ENCODE measurements at regions not wholly inside any gene's neighbourhood (a gene's known extent, or its start where the extent isn't known, plus 50 kb on each side); places are given as distances from the start of the nearest gene placed in this dataset.

DNA sequence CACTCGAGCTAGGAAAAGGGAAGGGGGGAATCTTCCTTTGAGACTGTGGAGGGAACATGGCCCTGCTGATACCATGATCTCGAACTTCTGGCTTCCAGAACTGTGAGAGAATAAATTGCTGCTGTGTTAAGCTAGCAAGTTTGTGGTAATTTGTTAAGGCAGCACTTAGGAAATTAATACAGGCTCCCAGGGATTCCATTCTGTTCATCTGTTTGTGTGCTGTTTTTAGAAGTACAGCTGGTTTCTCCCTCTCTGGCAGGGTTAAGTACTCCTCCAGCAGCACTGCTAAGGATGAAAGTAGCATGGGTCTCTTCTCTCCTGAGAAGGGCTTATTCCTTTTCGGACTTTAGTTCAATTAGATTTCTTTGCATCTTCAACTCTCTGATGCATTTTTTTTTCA lies 268.3 kb downstream of the HHIPL2 start:
- intact Hi-C loops (cut with micrococcal nuclease; ENCODE audit: unreplicated experiment) = no loop called here
- Mint-ChIP-seq H3K4me3 (ENCODE audit: unreplicated experiment) (no peak overlapping the region), H3K27ac (ENCODE audit: unreplicated experiment) (no peak overlapping the region), H3K4me1 (ENCODE audit: low read depth, unreplicated experiment) (no peaks in the 10 kb centered on the region), H3K9me3 (ENCODE audit: unreplicated experiment) (no peaks in the 10 kb centered on the region), H3K36me3 (ENCODE audit: insufficient read depth, unreplicated experiment) (no peaks in the 10 kb centered on the region), H3K27me3 (ENCODE audit: insufficient read depth, unreplicated experiment) (peaks cover 3% of the 10 kb centered on the region)
- no peaks in the 10 kb centered on the region for H3K4me1 ChIP-seq
- CTCF ChIA-PET = no interaction called here
- POLR2A ChIA-PET = no interaction called here
- H3K27me3 ChIP-seq (replicated peaks; ENCODE audit: control insufficient read depth, insufficient read depth, low read length) = no peaks in the 10 kb centered on the region; the same call in 1 of the 2 replicates
- H3K4me3 ChIP-seq (ENCODE audit: low read depth, low read length) = no peak overlapping the region
- no peaks in the 10 kb centered on the region; the same call in 1 of the 2 replicates for H3K9me3 ChIP-seq
- TF ChIP-seq, protein P1, sequence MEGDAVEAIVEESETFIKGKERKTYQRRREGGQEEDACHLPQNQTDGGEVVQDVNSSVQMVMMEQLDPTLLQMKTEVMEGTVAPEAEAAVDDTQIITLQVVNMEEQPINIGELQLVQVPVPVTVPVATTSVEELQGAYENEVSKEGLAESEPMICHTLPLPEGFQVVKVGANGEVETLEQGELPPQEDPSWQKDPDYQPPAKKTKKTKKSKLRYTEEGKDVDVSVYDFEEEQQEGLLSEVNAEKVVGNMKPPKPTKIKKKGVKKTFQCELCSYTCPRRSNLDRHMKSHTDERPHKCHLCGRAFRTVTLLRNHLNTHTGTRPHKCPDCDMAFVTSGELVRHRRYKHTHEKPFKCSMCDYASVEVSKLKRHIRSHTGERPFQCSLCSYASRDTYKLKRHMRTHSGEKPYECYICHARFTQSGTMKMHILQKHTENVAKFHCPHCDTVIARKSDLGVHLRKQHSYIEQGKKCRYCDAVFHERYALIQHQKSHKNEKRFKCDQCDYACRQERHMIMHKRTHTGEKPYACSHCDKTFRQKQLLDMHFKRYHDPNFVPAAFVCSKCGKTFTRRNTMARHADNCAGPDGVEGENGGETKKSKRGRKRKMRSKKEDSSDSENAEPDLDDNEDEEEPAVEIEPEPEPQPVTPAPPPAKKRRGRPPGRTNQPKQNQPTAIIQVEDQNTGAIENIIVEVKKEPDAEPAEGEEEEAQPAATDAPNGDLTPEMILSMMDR (IDR thresholded peaks at IDR 0.05; ENCODE audit: insufficient read depth in 1 of 2, low read depth in 1 of 2, low read length in 1 of 2, severe bottlenecking in 1 of 2, unreplicated experiment in 1 of 2) = no peak
- no peak for DNase-seq
- BruUV-seq (replicated peaks) = no TSS peak
- no peaks in the 10 kb centered on the region for H3K36me3 ChIP-seq (ENCODE audit: control insufficient read depth, insufficient read depth, low read length)

DNA sequence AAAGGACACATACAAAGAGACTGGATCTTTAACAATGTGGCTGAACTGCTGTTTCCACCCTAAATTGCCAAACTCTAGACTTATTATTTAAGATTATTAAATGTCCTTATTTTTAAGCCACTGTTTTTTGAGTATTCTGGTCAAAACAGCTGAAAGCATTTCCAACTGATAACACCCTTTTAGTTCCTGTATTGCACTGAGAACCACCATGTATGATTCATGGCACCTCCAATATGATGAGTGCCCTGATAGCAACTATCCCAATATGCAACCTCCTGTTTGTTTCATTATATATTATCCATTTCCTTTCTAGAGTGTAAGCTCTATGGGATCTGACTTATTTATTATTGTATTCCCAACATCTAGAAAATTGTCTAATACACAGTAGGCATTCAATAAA lies 269.4 kb downstream of the HHIPL2 start:
- Mint-ChIP-seq H3K4me3 (ENCODE audit: unreplicated experiment) (no peak overlapping the region), H3K27ac (ENCODE audit: unreplicated experiment) (no peak overlapping the region), H3K27me3 (ENCODE audit: insufficient read depth, unreplicated experiment) (peaks cover 3% of the 10 kb centered on the region), H3K36me3 (ENCODE audit: insufficient read depth, unreplicated experiment) (no peaks in the 10 kb centered on the region), H3K9me3 (ENCODE audit: unreplicated experiment) (no peaks in the 10 kb centered on the region), H3K4me1 (ENCODE audit: low read depth, unreplicated experiment) (no peaks in the 10 kb centered on the region)
- TF ChIP-seq, protein P1 (IDR thresholded peaks at IDR 0.05; ENCODE audit: insufficient read depth in 1 of 2, low read depth in 1 of 2, low read length in 1 of 2, severe bottlenecking in 1 of 2, unreplicated experiment in 1 of 2) = no peak
- Histone ChIP-seq H3K36me3 (ENCODE audit: control insufficient read depth, insufficient read depth, low read length) (no peaks in the 10 kb centered on the region), H3K4me1 (no peaks in the 10 kb centered on the region), H3K4me3 (ENCODE audit: low read depth, low read length) (no peak overlapping the region), H3K27me3 (replicated peaks; ENCODE audit: control insufficient read depth, insufficient read depth, low read length) (no peaks in the 10 kb centered on the region; the same call in 1 of the 2 replicates), H3K9me3 (no peaks in the 10 kb centered on the region; the same call in 1 of the 2 replicates)
- intact Hi-C loops (cut with micrococcal nuclease; ENCODE audit: unreplicated experiment) = no loop called here
- POLR2A ChIA-PET = no interaction called here
- BruUV-seq (replicated peaks) = no TSS peak
- DNase-seq = no peak
- CTCF ChIA-PET = no interaction called here

DNA sequence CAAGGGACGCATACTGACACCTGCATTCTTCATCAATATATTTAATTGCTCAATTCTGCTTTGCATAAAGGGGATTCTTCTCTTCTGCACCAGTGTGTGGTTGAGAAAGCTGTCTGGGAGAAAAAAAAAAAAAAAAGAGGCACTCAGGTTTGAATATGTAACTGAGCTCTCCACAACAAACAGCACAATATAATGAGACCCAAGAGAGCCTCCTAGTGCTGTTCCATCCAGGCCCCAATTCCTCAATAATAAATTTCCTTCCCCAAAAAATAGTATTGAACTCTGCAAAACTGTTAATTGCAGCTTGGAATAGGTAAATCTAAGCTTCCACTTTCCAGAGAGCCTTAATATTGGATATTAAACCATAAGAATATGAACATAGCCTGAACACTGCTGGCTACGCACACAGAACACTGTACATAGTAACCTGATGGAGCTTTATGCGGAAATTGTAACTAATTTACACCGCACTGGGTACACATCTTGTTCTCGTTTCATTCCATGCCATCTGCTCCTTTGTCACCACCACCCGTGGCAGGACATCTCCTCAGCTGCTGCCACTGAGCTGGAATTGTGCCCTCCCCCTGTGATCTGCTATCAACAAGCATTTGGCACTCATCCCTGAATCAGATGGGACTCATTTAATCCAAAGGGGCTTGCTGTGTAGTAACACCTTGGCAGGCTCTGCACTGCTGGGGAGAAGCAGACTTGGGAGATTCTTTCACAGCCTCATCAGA lies 272.0 kb downstream of the HHIPL2 start:
- POLR2A ChIA-PET = no interaction called here
- CTCF ChIA-PET = no interaction called here
- Mint-ChIP-seq H3K9me3 (ENCODE audit: unreplicated experiment) (no peaks in the 10 kb centered on the region), H3K27ac (ENCODE audit: unreplicated experiment) (no peak overlapping the region), H3K4me3 (ENCODE audit: unreplicated experiment) (no peak overlapping the region), H3K36me3 (ENCODE audit: insufficient read depth, unreplicated experiment) (no peaks in the 10 kb centered on the region), H3K4me1 (ENCODE audit: low read depth, unreplicated experiment) (no peaks in the 10 kb centered on the region), H3K27me3 (ENCODE audit: insufficient read depth, unreplicated experiment) (peaks cover 3% of the 10 kb centered on the region)
- no TSS peak for BruUV-seq (replicated peaks)
- H3K4me1 ChIP-seq = no peaks in the 10 kb centered on the region
- TF ChIP-seq, protein P1 (IDR thresholded peaks at IDR 0.05; ENCODE audit: insufficient read depth in 1 of 2, low read depth in 1 of 2, low read length in 1 of 2, severe bottlenecking in 1 of 2, unreplicated experiment in 1 of 2) = no peak
- no peak for DNase-seq
- H3K4me3 ChIP-seq (ENCODE audit: low read depth, low read length) = no peak overlapping the region
- H3K9me3 ChIP-seq = no peaks in the 10 kb centered on the region
- no peaks in the 10 kb centered on the region for H3K36me3 ChIP-seq (ENCODE audit: control insufficient read depth, insufficient read depth, low read length)
- no peaks in the 10 kb centered on the region; the same call in 1 of the 2 replicates for H3K27me3 ChIP-seq (replicated peaks; ENCODE audit: control insufficient read depth, insufficient read depth, low read length)
- intact Hi-C loops (cut with micrococcal nuclease; ENCODE audit: unreplicated experiment) = no loop called here

Measured in Caco-2 (cell line).